ENCODE measurements at regions not wholly inside any gene's neighbourhood (a gene's known extent, or its start where the extent isn't known, plus 50 kb on each side); places are given as distances from the start of the nearest gene placed in this dataset.

DNA sequence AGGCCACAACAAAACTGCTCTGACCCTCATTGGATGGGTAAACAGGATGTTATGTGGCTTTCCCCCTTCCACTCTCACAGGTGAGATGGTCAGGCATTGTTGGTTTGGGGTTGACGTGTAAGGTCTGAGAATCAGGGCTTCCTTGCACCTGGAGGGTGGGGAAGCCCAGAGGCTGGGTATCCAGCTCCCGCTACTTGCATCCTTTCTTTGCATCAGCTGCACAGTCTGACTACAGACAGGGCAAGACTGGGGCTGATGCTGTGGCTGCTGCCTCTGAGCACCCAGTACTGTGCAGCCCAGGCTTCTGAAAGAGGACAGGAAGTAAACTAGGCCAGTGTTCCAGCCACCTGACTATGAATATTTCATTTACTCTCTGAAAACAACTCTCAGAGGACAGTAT, 58.0 kb upstream of the ATP2B2 start:
- no peaks in the 10 kb centered on the region for H3K9me3 ChIP-seq (ENCODE audit: insufficient read depth, low read length)
- no peaks in the 10 kb centered on the region for H3K4me1 ChIP-seq (ENCODE audit: low read length)
- H3K27me3 ChIP-seq (ENCODE audit: low read depth, low read length) = peaks cover 71% of the 10 kb centered on the region
- TF ChIP-seq, protein P1, sequence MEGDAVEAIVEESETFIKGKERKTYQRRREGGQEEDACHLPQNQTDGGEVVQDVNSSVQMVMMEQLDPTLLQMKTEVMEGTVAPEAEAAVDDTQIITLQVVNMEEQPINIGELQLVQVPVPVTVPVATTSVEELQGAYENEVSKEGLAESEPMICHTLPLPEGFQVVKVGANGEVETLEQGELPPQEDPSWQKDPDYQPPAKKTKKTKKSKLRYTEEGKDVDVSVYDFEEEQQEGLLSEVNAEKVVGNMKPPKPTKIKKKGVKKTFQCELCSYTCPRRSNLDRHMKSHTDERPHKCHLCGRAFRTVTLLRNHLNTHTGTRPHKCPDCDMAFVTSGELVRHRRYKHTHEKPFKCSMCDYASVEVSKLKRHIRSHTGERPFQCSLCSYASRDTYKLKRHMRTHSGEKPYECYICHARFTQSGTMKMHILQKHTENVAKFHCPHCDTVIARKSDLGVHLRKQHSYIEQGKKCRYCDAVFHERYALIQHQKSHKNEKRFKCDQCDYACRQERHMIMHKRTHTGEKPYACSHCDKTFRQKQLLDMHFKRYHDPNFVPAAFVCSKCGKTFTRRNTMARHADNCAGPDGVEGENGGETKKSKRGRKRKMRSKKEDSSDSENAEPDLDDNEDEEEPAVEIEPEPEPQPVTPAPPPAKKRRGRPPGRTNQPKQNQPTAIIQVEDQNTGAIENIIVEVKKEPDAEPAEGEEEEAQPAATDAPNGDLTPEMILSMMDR (IDR thresholded peaks at IDR 0.05; ENCODE audit: low read depth, low read length) = no peak
- no peak for TF ChIP-seq EZH2phosphoT487 (IDR thresholded peaks at IDR 0.05; ENCODE audit: low read depth)
- H3K9ac ChIP-seq (ENCODE audit: low read length) = no peak overlapping the region
- no peaks in the 10 kb centered on the region for H3K79me2 ChIP-seq (ENCODE audit: low read length)
- H3K4me2 ChIP-seq (ENCODE audit: low read length) = no peak overlapping the region
- no peak overlapping the region for H3K27ac ChIP-seq (ENCODE audit: low read length)
- H3K36me3 ChIP-seq (replicated peaks; ENCODE audit: low read depth, low read length) = no peaks in the 10 kb centered on the region
- no peaks in the 10 kb centered on the region for H4K20me1 ChIP-seq (ENCODE audit: insufficient read depth, low read length)
- no peak overlapping the region for H2AFZ ChIP-seq (ENCODE audit: low read depth, low read length)
- H3K4me3 ChIP-seq (ENCODE audit: low read length) = no peak overlapping the region

DNA sequence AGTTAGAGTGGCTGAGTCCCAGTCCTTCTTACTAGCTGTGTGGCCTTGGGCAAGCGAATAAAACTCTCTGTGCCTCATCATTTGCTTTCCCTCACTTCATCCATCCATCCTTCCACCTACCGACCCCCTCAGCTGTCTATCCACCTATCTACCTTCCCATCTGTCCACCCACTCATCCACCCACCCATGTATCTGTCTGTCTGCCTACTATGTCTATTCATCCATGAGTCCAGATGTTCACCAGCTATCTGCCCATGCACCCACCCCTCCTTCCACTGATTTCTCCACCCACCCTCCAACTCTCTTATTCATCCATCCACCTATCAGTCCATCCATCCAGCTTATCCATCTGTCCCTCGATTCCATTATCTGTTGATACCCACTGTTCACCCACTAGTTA, 60.4 kb upstream of the ATP2B2 start:
- Histone ChIP-seq H3K4me2 (ENCODE audit: low read length) (no peak overlapping the region), H3K4me1 (ENCODE audit: low read length) (no peaks in the 10 kb centered on the region), H3K27ac (ENCODE audit: low read length) (no peak overlapping the region), H3K36me3 (replicated peaks; ENCODE audit: low read depth, low read length) (no peaks in the 10 kb centered on the region), H3K27me3 (ENCODE audit: low read depth, low read length) (peaks cover 58% of the 10 kb centered on the region), H3K4me3 (ENCODE audit: low read length) (no peak overlapping the region), H3K79me2 (ENCODE audit: low read length) (no peaks in the 10 kb centered on the region), H2AFZ (ENCODE audit: low read depth, low read length) (no peak overlapping the region), H3K9ac (ENCODE audit: low read length) (no peak overlapping the region), H3K9me3 (ENCODE audit: insufficient read depth, low read length) (no peaks in the 10 kb centered on the region), H4K20me1 (ENCODE audit: insufficient read depth, low read length) (no peaks in the 10 kb centered on the region)
- no peak for TF ChIP-seq EZH2phosphoT487 (IDR thresholded peaks at IDR 0.05; ENCODE audit: low read depth)
- TF ChIP-seq, protein P1 (IDR thresholded peaks at IDR 0.05; ENCODE audit: low read depth, low read length) = no peak

DNA sequence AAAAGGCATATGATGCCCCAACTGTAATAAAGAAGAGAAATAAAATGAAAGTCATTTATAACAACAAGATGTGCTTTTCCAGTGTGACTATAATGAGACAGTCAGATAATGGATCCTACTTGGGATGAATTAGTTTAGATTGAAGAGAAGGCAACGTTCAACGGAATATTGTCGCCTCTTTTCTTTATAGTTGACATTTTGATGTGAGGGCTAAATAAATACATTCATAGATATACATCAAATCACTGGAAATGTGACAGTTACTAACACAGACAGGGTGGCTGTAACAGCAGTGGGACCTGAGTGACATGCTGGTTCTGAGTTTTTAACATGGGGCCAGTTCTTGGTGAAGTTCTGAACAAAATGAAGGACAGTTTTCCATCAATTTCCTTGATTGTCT, 61.1 kb upstream of the ATP2B2 start:
- TF ChIP-seq, protein P1 (IDR thresholded peaks at IDR 0.05; ENCODE audit: low read depth, low read length) = no peak
- TF ChIP-seq EZH2phosphoT487 (IDR thresholded peaks at IDR 0.05; ENCODE audit: low read depth) = no peak
- H4K20me1 ChIP-seq (ENCODE audit: insufficient read depth, low read length) = no peaks in the 10 kb centered on the region
- H3K9me3 ChIP-seq (ENCODE audit: insufficient read depth, low read length) = no peaks in the 10 kb centered on the region
- H3K27ac ChIP-seq (ENCODE audit: low read length) = no peak overlapping the region
- peaks cover 53% of the 10 kb centered on the region for H3K27me3 ChIP-seq (ENCODE audit: low read depth, low read length)
- no peaks in the 10 kb centered on the region for H3K4me1 ChIP-seq (ENCODE audit: low read length)
- H3K4me3 ChIP-seq (ENCODE audit: low read length) = no peak overlapping the region
- H3K9ac ChIP-seq (ENCODE audit: low read length) = no peak overlapping the region
- H2AFZ ChIP-seq (ENCODE audit: low read depth, low read length) = no peak overlapping the region
- no peak overlapping the region for H3K4me2 ChIP-seq (ENCODE audit: low read length)
- H3K36me3 ChIP-seq (replicated peaks; ENCODE audit: low read depth, low read length) = no peaks in the 10 kb centered on the region
- no peaks in the 10 kb centered on the region for H3K79me2 ChIP-seq (ENCODE audit: low read length)

DNA sequence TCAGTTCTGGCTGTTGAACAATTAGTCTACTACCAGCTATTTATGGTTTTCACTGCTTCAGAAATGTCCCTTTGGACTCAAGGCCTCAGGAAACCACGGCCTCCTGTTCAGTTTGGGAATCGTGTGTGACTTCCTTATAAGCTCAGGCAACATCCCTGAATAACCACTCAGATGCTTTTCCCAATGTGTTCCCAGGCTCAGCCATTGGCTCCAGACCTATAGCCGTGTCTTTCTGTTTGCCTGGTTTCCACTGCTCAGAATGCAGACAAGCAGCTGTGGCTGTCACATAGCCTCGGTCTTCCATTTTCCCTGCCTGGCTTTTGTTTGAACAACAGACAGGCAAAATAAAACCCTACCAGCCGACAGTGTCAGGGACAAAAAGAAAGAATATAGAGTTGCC, 63.2 kb upstream of the ATP2B2 start:
- Histone ChIP-seq H3K9ac (ENCODE audit: low read length) (no peak overlapping the region), H3K9me3 (ENCODE audit: insufficient read depth, low read length) (no peaks in the 10 kb centered on the region), H3K4me2 (ENCODE audit: low read length) (no peak overlapping the region), H2AFZ (ENCODE audit: low read depth, low read length) (no peak overlapping the region), H3K4me3 (ENCODE audit: low read length) (no peak overlapping the region), H3K27ac (ENCODE audit: low read length) (no peak overlapping the region), H3K4me1 (ENCODE audit: low read length) (no peaks in the 10 kb centered on the region), H3K36me3 (replicated peaks; ENCODE audit: low read depth, low read length) (no peaks in the 10 kb centered on the region), H4K20me1 (ENCODE audit: insufficient read depth, low read length) (no peaks in the 10 kb centered on the region), H3K79me2 (ENCODE audit: low read length) (no peaks in the 10 kb centered on the region), H3K27me3 (ENCODE audit: low read depth, low read length) (peaks cover 53% of the 10 kb centered on the region)
- no peak for TF ChIP-seq EZH2phosphoT487 (IDR thresholded peaks at IDR 0.05; ENCODE audit: low read depth)
- TF ChIP-seq, protein P1 (IDR thresholded peaks at IDR 0.05; ENCODE audit: low read depth, low read length) = no peak

All from OCI-LY3 (cell line).